GM18502 (cell line): ENCODE measurements at regions not wholly inside any gene's neighbourhood (a gene's known extent, or its start where the extent isn't known, plus 50 kb on each side); places are given as distances from the start of the nearest gene placed in this dataset.
"Not testable (repeated sequence)": the region's sequence is repeated elsewhere in the genome, so short reads cannot be mapped to it uniquely, and the experiment has no call there.

ENCODE experiments used
- ATAC-seq: cut with Tn5 transposase; IDR thresholded peaks from one replicate; pipeline ENCODE4 v1.9.1; 2021; ENCODE audit warnings: mild to moderate bottlenecking; ENCODE audit not compliant: unreplicated experiment, poor library complexity

DNA sequence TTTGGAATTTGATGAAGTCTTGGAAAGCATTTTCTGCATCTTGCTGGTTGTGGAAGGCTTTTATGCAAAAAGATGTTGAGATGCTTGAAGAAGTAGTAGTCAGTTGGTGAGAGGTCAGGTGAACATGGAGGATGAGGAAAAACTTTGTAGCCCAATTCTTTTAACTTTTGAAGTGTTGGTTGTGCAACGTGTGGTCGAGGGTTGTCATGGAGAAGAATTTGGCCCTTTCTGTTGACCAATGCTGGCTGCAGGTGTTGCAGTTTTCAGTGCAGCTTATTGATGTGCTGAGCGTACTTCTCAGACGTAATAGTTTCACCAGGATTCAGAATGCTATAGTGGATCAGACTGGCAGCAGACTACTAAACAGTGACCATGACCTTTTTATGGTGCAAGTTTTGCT, 508.4 kb upstream of the MAP2 start:
- no peak for ATAC-seq

GRCh38 chr2:208916881-208917280, 507.0 kb upstream of the MAP2 start:
- no peak for ATAC-seq

DNA sequence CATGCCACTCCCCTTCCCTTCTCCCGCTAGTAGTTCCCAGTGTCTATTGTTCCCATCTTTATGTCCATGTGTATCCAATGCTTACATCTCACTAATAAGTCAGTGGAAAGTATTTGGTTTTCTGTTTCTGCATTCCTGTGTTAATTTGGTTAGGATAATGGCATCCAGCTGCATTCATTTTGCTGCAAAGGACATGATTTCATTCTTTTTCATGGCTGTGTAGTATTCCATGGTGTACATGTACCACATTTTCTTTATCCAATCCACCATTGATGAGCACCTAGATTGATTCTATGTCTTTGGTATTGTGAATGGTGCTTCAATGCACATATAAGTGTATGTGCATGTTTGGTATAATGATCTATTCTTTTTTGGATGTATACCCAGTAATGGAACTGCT, 502.5 kb upstream of the MAP2 start:
- not testable (repeated sequence) for ATAC-seq

- no peak for ATAC-seq
These were observed 496.0 kb upstream of the MAP2 start for GRCh38 chr2:208927867-208928266.

DNA sequence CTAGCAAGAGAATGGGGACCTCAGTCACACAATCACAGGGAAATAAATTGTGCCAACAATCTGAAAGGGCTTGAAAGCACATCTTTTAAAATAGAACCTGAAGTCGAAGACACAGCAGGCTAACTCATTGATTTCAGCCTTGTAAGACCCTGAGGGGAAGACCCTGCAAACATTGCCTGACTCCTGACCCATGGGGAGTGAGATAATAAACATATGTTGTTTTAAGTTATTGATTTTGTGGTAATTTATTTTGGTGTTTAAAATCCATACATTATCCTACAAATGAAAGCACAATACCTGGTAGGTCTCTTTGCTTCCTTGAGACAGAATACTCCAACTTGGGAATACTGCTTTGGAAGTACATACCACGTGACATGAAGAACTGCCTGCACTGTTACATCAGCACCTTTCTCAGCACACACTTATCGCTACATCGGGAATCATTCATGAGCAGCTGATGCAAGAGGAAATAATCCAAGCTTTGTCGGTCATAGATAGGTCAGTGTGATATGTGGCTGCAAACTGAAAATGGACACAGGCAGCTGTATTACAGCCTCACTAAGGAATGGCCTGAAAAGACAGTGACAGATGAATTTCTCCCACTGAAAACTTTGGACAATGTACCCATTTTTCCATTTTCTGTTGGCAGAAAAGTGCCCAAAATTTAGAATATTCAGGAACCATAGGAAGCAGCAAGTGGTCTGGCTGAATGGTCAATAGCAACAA, 494.5 kb upstream of the MAP2 start:
- ATAC-seq: no peak

DNA sequence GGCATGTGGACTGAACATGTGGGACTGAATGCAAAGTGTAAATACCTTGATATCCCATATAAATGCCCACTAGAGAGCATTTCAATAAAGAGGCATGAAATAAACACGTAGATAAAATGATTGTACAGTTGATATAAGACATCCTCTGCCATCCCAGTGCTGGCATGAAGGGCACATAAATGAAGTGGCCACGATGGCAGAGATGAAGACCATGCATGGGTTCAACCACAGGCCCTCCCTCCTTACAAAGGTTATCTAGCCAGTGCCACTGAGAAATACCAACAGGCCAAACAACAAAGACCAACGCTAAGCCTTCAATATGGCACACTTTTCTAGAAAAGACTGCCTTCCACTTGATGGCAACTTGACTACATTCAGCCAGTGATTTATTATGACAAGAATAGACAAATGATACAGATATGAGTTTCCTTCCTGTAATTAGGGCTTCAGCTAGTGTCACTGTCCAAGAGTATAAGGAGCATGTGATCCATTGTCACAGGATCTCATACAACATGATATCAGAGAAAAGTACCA, 493.9 kb upstream of the MAP2 start:
- ATAC-seq: no peak

GRCh38 chr2:208935531-208935930, 488.3 kb upstream of the MAP2 start:
- ATAC-seq: no peak

DNA sequence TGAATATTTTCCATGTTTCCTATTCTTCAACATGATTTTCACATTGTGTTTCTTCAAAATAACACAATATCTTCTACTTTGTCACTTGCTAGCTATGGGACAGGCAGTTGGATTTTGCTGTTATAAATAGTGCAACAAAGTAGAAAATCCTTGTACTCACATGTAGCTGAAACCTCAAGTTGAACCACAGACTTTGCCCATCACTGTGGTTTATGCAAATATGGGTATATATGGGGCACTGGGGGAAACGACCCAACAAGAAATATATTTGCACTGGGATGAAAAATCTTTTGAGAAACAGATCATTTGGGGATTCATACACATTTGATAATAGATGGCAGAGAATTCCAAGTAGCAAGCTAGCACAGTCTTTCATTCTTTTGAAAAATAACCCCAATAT, 486.3 kb upstream of the MAP2 start:
- ATAC-seq: no peak

- ATAC-seq: no peak
These were observed 484.0 kb upstream of the MAP2 start for GRCh38 chr2:208939852-208940251.

GRCh38 chr2:208945719-208946256, 478.1 kb upstream of the MAP2 start:
- no peak for ATAC-seq

GRCh38 chr2:208948073-208948472, 475.8 kb upstream of the MAP2 start:
- ATAC-seq: no peak

GRCh38 chr2:208970070-208970469, 453.8 kb upstream of the MAP2 start:
- no peak for ATAC-seq

DNA sequence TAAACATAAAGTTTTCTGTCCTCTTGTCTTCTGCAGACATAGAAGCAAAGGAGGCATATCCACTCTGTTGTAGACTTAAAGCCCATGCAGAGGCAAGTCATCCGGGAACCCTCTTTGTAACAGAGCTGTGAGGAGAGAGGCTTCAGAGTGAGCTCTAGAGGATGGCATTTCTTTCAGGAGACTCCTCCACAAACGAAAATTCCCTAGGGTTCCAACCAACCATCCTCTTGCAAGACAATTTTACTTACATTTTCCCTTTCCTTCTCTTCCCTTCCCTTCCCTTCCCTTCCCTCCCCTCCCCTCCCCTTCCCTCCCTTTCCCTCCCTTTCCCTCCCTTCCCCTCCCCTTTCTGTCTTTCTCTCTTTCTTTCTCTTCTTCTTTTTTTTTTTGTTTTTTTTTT, 446.3 kb upstream of the MAP2 start:
- ATAC-seq: no peak

- no peak for ATAC-seq
These were observed 444.9 kb upstream of the MAP2 start for GRCh38 chr2:208978946-208979345.

GRCh38 chr2:208980321-208980720, 443.5 kb upstream of the MAP2 start:
- ATAC-seq: no peak

DNA sequence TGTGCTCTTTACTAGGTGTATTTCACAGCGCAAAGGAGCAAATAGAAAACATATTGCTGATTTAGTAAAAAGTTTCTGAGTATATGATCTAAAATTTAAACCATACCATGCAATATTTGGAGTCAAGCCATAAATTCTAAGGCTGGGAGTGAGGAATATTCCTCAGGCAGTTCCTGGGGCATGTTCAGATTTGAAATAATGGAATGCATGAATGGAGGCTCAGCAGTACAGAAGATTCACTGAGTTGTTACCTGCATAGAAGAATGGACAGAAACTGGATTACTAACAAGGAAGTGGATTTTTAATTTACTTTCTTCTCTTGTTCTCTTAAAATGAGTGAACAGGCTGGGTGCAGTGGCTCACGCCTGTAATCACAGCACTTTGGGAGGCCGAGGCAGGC, 441.0 kb upstream of the MAP2 start:
- no peak for ATAC-seq

DNA sequence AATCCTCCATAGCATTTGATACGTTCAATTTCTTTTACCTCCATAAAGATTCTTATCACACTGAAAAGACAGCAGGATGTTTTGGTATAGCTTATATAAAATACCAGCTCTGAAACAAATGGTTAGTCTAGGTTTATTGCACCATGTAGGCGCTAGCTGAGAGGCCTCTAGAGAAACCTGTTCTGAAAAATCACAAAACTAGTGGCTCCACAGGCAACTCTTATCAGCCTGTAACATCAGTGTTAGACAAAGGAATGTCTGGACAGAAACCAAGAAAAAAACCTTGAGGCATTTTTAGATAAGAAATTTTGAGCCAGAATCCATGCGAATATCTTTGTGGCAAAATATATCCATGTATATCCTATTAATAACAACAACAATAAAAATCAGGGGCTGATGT, 440.4 kb upstream of the MAP2 start:
- ATAC-seq: no peak

GRCh38 chr2:208984376-208985090, 439.3 kb upstream of the MAP2 start:
- no peak for ATAC-seq

DNA sequence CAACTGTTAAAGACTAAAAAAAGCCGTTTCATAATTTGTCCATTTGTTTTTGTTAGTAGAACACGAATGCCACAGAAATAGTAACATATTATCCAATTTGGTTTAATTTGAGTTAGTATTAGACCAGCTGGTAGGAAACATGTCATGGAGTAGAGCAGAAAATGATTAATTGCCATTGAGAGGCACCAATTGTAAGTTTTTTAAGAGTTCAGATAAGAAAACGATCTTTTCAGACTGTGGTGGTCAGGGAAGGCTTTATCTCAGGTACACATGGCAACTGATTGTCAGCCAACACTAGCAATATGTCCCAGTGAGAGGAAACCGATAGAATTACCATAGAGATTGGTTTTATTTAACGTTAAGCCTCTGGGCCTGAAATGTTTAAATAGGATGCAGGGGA, 438.2 kb upstream of the MAP2 start:
- ATAC-seq: no peak

DNA sequence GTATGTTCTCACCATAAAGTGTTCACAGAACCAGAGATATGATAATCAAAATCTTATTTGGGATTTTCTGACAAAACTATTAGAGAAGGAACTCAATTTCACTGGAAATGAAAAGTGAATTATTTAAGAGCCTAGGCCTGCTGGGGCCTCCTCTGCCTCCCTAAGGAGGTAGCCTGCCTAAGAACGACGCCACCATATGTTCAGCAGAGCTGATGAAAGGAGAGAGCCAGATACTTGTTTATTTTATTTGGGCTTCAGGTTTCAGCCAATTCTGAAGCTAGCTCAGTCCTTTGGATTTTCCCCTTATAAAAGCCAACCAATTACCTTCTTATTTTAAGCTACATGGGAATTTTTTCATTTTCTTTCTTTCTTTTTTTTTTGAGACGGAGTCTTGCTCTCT, 433.1 kb upstream of the MAP2 start:
- ATAC-seq: no peak

DNA sequence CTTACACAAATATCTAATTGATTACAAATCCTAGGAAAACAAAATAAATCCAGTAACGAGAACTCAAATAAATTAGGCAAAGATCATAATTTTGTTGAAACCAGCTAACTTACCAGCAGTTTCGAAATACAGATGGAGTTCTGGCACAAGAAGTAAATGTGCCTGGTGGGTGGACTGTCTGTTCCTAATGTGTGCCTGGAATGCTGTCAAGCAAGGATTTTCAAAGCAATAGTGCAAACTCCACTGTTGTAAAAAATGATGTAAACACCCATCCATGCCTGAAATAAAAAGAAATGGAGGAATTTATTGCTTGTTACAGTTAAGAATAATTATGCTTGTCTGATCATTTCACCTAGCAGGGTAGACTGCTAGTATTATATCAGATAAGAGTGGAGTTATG, 423.9 kb upstream of the MAP2 start:
- ATAC-seq: no peak

DNA sequence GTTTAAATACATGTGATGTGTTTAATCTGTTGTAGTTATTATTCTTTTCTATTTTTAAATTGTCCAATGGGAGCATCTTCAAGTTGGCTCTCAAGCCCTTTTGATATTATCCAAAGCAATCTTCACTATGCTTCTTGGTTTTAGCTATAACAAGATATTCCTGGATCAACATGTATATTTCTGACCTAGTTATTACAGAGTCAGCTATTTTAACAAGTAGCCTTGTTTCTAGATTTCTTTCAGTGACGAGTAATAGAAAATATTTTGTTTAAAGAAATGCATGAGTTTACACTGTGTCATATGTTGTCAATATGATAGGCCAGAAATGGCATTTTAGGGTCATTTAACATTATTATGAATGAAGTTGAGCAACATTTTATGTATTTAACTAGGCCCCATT, 421.8 kb upstream of the MAP2 start:
- no peak for ATAC-seq
